ENCODE measurements at regions not wholly inside any gene's neighbourhood (a gene's known extent, or its start where the extent isn't known, plus 50 kb on each side); places are given as distances from the start of the nearest gene placed in this dataset.

DNA sequence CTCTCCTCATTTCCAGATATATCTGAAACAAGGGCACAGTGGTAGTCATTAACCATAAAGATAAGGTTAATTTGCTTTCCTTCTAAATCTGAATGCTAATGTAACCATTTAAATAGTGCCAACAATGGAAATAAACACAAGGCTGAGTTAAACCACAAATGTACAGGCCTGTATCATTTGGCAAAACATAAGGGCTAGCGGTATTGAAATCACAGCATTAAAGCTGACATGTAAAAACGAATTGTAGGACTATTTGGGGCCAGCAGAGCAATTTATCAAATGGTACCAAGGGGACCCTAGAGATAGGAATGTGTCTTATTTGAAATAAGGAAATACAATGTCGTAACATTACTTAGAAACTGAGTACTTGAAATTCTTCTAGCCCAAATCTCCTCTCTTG is 247.5 kb upstream of the RPS23 start:
- TF ChIP-seq CTCF (conservative IDR thresholded peaks at IDR 0.05; ENCODE audit: low read length) = no peak
- no peak for TF ChIP-seq EZH2phosphoT487 (IDR thresholded peaks at IDR 0.05; ENCODE audit: borderline replicate concordance, low read depth, low read length)
